NK-92 (cell line): ENCODE measurements at regions not wholly inside any gene's neighbourhood (a gene's known extent, or its start where the extent isn't known, plus 50 kb on each side); places are given as distances from the start of the nearest gene placed in this dataset.
"Not testable (repeated sequence)": the region's sequence is repeated elsewhere in the genome, so short reads cannot be mapped to it uniquely, and the experiment has no call there.

Experiments used
- DNase-seq: peaks from one replicate; lab custom pipeline; 2025; ENCODE audit not compliant: unreplicated experiment; lab: John Stamatoyannopoulos, UW

GRCh38 chr17:77822302-77823030, 136.0 kb upstream of the TNRC6C start:
- no peak for DNase-seq

GRCh38 chr17:77824102-77824779, 134.3 kb upstream of the TNRC6C start:
- no peak for DNase-seq

- DNase-seq: no peak
These were observed 133.7 kb upstream of the TNRC6C start for GRCh38 chr17:77824780-77825280.

DNA sequence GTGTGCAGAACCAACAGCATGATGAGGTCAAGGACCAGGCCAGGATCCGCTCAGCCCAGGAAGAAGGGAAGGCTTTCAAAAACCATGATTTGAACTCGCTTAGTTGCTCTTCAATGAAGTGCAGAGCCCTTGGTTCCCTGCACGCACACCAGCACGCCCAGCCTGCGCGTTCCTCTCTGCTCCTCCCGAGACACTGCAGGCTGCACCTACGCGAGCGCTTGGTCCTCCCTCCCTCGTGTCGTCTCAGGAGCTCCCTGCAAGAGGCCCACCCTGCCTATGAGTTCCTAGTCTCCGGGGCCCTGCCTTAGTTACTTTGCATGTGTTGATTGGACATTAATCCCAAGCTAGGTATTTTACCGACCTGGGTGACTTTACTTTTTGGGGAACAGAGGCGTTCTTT, 132.9 kb upstream of the TNRC6C start:
- no peak for DNase-seq

DNA sequence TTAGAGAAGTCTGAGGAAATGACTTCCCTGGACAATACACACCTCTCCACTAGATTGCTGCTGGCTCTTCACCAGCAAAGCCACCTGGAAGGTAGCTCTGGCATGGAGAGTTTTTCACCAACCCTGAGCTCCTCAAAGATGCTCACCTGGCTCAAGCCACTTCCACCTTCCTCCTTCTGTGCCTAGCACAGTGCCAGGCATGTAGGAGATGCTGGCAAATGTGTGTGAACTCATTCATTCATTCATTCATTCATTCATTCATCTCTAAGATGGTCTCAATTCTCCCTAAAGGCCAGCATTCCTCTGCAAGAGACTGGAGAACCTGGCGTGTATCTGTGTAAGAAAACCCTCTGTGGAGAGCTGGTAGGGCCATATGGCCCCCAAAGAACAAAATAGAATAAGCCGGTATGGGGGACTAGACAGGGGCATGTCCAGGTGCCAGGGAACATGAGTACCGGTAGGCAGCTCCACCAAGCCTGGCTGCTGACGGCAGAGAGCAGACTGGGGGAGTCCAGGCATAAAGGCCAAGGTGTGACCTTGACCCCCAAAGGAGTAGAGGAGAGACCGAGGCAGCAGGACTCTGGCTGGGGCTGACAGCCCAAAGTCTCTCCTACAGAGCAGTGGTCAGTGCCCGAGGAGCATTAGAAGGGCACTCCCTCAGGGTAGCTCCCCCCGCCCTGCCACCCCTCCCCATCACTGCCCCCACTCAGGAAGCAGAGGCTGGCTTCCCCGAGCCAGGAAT, 132.2 kb upstream of the TNRC6C start:
- DNase-seq: no peak

DNA sequence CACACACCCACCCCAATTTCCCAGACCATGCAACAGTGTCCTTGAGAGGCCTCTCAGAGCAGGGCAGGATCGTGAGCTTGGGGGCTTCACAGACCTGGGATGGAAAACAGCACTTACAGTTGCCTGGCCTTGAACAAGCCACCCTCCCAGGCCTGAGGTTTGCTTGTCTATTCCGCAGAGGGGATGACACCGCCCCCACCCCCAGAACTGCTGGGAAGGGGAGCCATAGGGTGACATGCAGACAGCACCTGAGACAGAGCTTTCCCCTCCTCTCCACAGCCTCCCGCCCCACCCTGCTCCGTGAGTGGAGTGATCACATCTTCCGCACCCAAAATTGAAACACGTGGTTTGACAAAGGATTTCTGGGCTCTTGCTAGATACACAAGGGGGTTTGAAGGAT, 131.5 kb upstream of the TNRC6C start:
- no peak for DNase-seq

GRCh38 chr17:77827511-77827910, 131.0 kb upstream of the TNRC6C start:
- no peak for DNase-seq

DNA sequence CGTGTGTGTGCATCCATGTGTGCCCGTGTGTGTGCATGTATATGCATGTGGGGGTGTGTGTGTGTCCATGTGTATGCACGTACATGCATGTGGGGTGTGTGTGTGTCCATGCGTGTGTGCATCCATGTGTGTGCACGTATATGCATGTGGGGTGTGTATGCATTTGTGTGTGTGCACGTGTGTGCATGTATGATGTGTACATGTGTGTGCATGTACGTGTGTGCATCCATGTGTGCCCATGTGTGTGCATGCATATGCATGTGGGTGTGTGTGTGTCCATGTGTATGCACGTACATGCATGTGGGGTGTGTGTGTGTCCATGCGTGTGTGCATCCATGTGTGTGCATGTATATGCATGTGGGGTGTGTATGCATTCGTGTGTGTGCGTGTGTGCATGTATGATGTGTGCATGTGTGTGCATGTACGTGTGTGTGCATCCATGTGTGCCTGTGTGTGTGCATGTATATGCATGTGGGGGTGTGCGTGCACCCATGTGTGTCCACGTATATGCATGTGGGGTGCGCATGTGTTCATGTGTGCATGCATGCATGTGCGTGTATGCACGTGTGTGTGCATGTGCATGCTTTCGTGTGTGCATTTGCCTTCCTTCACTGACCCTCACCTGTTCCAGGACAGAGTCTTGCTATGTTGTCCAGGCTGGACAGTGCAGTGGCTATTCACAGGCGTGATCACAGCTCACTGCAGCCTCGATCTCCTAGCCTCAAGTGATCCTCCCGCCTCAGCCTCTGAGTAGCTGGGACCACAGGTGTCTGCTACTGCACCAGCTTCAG, 129.6 kb upstream of the TNRC6C start:
- no peak for DNase-seq

GRCh38 chr17:77829843-77830799, 128.4 kb upstream of the TNRC6C start:
- no peak for DNase-seq

DNA sequence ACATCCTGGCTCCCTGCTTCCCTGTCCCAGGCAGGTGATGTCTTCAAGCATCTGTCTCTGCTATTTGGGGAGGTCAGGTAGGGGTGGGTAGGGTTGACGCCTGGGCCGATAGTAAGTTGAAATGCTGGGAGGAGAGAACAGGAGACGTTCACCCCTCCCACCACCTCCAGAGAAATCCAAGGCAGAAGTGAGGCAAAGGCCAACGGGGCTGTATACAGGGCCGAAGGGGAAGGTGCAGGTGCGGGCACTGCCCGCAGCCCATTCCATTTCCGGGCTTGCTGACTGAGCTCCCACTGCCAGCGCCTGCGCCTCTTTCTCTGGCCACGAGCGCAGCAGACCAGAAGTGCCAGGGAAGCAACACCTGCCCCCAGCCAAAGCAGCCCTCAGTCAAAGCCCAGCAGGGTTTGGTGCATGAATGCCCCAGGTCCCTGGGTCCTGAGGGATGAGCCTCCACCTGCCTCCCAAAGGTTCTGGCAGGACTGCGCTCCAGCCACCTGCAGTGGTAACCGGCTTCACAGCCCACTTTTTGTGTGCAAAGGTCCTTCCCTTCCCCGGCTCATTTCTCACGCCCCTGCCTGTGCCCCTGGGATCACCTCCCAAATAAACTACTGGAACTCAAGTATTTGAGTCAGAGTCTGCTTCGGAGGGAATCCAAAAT, 127.6 kb upstream of the TNRC6C start:
- no peak for DNase-seq

DNA sequence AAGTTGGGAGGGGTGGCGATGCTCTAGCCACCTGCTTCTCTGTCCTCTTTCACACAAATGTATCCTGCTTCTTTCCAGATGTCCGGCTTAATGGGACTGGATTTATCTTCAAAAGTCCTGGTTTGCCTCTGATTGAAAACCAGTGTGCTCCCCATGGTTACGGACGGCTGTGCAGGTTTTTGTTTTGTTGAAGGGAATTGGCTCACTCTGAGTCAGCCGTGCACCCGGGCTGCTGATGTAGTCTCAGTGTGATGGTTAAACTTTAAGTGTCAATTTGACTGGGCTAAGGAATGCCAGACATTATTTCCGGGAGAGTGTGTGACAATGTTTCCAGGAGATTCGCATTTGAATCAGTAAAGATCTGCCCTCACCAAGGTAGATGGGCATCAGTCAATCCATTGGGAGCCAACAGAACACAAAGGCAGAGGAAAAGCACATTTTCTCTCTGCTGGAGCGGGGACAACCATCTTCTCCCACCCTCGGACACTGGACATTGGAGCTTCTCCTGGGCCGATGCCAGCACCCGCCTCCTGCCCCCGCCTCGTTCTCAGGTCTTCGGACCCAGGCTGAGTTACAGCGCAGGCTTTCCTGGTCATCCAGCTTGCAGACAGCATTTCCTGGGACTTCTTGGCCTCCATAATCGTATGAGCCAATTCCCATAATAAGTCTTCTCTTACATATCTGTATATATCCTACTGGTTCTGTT, 126.9 kb upstream of the TNRC6C start:
- no peak for DNase-seq

DNA sequence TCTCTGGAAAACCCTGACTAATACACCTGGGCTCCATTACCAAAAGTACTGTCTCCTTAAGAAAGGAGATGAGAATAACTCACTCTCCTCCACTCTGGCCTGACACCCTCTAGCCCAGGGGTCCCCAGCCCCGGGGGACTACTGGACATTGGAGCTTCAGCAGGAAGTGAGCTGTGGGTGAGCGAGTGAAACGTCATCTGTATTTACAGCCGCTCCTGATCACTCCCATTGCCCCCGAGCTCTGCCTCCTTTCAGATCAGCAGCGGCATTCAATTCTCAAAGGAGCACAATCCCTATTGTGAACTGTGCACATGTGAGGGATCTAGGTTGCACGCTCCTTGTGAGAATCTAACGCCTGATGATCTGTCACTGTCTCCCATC, 126.3 kb upstream of the TNRC6C start:
- DNase-seq: no peak

DNA sequence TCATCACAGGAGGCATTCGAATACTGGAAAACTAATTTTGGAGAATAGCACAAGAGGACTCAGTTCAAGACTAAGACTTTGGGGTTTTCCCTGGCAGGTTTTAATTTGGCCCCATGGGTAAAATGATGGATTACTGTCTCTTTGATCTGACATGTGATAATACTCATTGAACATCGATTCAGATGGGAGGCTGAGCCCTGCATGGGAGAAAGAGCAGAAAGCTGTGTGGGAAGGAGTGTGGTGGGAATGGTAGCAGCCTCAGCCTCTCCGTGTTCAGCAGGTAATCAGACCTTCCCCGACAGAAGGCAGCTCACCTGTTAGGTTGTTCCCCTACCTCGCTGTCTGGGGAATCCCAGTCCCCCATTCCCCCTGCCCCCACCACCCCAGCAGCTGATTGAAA, 124.7 kb upstream of the TNRC6C start:
- no peak for DNase-seq

GRCh38 chr17:77834170-77835115, 124.1 kb upstream of the TNRC6C start:
- no peak for DNase-seq

DNA sequence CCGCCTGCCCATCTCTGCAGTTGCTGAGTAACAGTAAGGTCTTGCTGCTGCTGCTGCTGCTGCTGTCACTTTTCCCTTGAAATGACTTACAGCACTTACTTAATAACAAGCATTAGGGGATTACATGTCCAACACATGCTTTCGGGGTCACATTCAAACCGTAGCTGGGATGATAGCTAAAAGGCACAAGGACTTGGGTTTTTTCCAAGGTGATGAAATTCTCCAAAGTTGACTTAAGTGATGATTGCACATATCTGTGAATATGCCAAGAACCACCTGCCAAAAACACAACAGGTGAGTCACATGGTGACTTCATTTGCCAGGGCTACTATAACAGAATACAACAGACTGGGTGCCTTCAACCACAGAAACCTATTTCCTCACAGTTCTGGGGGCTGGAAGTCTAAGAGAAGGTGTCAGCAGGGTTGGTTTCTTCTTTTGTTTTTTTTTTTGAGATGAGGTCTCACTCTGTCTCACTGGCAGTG, 121.9 kb upstream of the TNRC6C start:
- DNase-seq: no peak

GRCh38 chr17:77837072-77837471, 121.4 kb upstream of the TNRC6C start:
- DNase-seq: not testable (repeated sequence)

- DNase-seq: no peak
These were observed 120.6 kb upstream of the TNRC6C start for GRCh38 chr17:77837917-77838316.
